HG03045 (cell line): ENCODE measurements at regions not wholly inside any gene's neighbourhood (a gene's known extent, or its start where the extent isn't known, plus 50 kb on each side); places are given as distances from the start of the nearest gene placed in this dataset.
A peak's percentile ranks its signal among the peaks of the same experiment; 100 is the strongest.

Experiments
- ATAC-seq: cut with Tn5 transposase; IDR thresholded peaks from one replicate; pipeline ENCODE4 v1.9.1; 2021; ENCODE audit warnings: mild to moderate bottlenecking, moderate library complexity; ENCODE audit not compliant: unreplicated experiment

GRCh38 chr14:34219661-34220377 is 242.2 kb downstream of the SPTSSA start:
- ATAC-seq, result no peak

DNA sequence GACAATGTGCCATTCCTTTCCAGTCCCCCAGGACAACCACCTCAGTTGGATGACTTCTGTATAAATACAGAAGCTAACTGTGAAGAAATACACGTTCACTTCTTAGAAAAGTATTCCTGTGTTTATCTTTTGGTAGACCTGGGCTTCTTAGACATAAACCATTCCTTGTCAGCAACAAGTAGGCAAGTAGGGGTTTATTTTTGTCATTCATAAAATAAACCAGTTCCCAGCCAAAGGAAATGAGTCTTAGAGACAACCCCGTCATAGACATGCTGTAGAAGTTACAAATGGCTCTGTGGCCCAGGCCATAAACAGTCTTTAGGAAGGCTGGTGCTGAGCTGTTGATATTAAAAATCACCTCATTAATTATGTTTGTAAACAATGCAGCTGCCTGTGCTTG is 243.2 kb downstream of the SPTSSA start:
- no peak for ATAC-seq

- ATAC-seq, result no peak
Observed at GRCh38 chr14:34214961-34215360, 247.1 kb downstream of the SPTSSA start.

DNA sequence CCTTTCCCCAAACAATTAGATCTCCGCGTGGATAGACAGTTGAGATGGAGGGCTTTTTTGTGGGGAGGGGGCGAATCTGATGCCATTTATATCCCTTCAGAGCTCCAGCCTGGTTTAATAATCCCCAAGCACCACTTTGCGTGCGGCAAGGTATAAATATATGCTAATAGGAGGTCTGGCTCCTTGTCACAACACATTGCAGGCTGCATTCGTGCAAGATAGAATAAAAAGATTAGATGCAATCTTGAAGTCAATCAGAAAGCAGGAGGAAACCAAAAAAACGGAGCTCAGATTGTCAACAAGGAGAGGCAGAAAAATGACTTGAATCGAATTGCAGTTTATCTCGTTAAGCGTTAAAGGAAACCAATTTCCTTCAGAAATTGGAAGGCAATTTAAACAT is 248.7 kb downstream of the SPTSSA start:
- no peak for ATAC-seq

- no peak for ATAC-seq
Observed at GRCh38 chr14:34212172-34212929, 249.7 kb downstream of the SPTSSA start.

GRCh38 chr14:34211732-34212131 is 250.3 kb downstream of the SPTSSA start:
- peak; percentile 77 for ATAC-seq

DNA sequence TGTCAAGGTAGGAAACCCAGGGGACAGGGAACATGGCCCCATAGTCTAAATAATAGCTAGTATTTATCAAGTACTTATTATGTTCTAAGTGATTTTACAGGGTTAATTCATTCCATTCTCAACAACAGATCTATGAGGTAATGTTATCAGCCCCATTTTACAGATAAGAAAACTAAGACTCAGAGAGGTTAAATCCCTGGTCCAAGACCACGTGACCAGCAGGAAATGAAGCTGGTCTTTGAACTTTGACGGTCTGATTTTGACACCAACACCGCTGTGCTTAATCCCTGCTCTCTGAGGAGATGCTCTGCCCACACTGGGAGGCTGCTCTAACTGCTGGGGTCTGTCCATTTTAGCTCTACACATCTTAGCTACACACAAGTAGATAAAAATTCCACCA is 253.5 kb downstream of the SPTSSA start:
- no peak for ATAC-seq

- ATAC-seq, result no peak
Observed at GRCh38 chr14:34205799-34206198, 254.9 kb upstream of the EGLN3 start.

DNA sequence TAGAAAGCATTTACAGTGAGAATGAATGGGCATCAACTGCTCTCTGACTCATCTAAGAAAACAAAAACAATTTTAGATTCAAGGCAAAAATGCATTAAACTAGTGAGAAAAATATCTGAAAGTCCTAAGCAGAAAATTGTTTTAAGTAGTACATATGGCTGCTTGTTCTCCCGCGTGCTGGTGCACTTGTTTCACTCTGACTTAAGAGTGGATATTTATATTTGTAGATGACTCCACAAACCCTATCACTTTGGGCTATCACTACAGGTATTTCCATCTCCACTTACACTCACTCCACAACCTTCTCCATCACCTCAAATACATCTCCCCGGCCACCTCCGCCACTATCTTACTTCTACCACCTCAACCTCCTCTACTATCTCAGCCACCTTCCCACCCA is 253.9 kb upstream of the EGLN3 start:
- no peak for ATAC-seq

DNA sequence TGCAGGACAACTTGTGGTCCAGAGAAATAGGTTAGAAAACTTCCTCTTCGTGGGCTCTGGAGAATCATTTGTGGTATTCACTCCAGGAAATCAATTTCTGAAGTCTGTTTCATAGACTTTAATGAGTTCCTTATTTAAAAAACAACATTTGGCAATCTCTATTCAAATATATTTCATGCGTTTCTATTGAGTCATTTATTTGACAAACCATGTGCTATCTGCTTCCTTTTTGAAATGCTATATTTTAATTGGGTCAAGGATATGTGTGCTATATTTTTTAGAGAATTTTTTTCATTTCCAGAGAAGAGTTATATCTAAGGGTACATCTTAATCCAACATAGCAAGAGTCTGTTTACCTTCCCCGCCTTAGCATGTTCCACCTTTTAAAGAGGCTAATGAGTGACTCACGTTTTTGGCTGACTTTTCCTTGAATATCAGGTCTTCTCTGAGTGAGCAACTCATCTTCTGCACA is 252.4 kb upstream of the EGLN3 start:
- no peak for ATAC-seq

DNA sequence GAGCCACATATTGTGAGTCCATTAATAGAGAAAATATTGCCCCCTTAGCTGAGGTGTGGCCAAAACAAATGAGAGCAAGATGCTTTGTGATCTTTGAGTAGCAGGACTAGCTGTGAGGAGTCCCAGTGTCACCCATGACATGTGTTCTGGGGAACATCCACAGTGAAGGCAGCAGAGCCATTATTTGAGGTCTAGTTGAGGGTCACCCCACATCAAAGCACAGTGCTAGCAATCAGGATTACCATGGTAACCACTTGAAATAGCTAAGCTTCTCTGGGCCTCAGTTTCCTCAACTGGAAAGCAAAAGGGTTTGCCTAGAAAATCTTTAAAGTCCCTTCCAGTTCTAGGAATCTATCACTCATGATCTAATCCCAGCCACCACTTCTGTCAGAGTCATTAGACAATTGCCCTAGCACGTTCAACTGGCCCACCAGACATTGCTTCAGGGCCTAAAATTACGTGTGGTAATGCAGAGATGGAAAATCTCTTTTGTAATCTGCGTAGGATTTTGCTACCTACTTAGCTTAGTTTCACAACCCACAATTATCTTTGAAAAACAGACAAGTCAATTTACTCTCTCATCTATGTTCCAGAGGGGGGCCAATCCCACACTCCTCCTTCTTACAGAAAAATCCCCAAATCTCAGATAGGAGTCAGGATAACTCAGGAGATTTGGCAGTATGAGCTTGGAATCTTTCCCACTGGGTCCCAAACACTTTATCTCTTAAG is 251.2 kb upstream of the EGLN3 start:
- no peak for ATAC-seq

- no peak for ATAC-seq
Observed at GRCh38 chr14:34199585-34199984, 248.7 kb upstream of the EGLN3 start.

DNA sequence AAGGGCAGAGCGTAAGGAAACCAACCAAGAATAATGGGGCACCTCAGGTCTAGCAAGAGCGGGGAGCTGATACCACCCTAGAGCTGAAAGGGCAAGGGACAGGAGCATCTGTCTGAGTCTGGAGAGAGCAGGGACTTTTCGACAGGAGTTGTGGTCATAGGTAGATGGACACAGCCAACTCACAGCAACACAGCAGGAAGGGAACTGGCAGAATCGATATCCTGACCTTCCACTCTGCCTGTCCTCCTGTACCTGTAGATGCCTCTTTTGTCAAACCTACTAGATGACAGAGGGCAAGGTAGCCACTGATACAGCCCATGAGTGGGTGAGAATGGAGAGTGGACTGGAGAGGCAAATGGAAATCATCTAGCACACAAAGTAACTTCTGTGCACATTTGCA is 247.2 kb upstream of the EGLN3 start:
- ATAC-seq, result no peak

GRCh38 chr14:34195964-34196363 is 245.1 kb upstream of the EGLN3 start:
- no peak for ATAC-seq

DNA sequence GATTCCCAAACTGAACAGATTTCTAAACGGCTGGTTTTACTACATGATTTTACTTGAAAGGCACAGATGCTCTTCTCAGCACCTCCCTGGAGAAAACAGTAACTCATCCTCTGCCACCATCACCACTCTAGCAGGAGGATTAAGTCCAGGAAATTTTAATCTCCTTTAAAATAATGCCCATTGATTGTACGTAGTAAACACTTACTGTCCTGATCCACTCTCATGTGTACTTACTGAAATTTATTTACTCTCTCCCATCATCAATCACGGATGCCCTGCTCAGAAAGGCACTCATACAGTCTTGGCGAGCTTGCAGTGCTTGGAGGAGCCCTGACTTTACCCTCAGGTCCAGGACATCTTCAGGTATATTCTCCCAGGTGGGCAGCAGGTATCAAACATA is 239.8 kb upstream of the EGLN3 start:
- ATAC-seq, result no peak

DNA sequence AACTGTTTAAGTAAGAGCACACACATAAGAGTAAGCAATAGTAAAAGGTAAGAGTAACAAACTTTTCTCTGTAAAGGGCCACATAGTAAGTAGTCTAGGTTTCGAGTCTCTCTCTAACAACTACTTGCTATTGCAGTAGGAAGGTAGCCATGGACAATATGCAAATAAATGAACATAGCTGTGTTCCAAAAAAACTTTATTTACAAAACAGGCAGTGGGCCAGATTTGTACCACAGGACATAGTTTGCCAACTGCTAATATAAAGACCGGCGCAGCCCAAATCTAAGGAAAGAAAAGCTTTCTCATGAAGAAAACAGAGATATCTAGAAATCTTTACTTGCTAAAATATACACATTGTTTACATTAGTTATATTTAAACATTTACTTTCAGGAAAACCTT is 239.0 kb upstream of the EGLN3 start:
- no peak for ATAC-seq

- ATAC-seq, result no peak
Observed at GRCh38 chr14:34187519-34188044, 236.7 kb upstream of the EGLN3 start.

DNA sequence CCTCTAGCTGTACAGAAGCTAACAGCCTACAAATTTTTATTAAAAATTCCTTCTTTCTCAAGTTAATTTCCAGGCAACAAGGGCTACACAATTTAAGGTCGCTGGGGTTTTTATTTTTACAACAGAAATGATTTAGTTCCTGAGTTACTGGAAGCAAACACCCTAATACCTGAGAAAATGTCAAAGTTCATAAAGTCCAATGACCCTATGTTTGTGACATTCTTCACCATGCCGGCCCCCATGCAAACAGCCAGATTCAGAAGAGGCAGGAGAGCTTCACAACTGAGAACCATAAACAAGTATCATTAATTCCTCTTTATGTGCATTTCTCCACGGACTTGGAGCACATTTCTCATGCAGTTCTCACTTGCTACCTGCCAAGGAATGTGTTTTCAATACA is 236.2 kb upstream of the EGLN3 start:
- ATAC-seq, result no peak

GRCh38 chr14:34184126-34184525 is 233.3 kb upstream of the EGLN3 start:
- ATAC-seq, result no peak

DNA sequence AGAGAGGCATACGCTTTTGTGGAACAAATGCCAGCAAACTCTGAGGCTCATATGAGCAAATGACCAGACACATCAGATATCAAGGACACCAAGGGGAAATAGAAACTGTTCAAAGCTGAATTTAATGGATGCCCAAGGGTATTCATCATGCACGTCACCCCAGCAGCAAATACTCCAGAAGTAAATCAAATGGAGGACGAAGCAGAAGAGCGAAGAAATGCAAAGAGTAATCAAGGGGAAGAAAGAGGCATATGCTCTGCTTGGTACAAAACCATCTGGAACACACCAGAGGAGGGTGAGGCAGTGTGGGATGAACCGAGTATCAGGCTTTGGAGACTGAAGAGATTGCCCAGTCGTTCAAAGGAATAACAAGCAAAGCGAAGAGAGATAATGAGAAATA is 232.6 kb upstream of the EGLN3 start:
- no peak for ATAC-seq

- no peak for ATAC-seq
Observed at GRCh38 chr14:34181338-34181737, 230.5 kb upstream of the EGLN3 start.

- no peak for ATAC-seq
Observed at GRCh38 chr14:34180869-34181268, 230.0 kb upstream of the EGLN3 start.
